ENCODE measurements at regions not wholly inside any gene's neighbourhood (a gene's known extent, or its start where the extent isn't known, plus 50 kb on each side); places are given as distances from the start of the nearest gene placed in this dataset.

GRCh38 chr6:90701146-90701781 lies 114.4 kb upstream of the MAP3K7 start:
- TF ChIP-seq, protein P1, sequence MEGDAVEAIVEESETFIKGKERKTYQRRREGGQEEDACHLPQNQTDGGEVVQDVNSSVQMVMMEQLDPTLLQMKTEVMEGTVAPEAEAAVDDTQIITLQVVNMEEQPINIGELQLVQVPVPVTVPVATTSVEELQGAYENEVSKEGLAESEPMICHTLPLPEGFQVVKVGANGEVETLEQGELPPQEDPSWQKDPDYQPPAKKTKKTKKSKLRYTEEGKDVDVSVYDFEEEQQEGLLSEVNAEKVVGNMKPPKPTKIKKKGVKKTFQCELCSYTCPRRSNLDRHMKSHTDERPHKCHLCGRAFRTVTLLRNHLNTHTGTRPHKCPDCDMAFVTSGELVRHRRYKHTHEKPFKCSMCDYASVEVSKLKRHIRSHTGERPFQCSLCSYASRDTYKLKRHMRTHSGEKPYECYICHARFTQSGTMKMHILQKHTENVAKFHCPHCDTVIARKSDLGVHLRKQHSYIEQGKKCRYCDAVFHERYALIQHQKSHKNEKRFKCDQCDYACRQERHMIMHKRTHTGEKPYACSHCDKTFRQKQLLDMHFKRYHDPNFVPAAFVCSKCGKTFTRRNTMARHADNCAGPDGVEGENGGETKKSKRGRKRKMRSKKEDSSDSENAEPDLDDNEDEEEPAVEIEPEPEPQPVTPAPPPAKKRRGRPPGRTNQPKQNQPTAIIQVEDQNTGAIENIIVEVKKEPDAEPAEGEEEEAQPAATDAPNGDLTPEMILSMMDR (IDR thresholded peaks at IDR 0.05) = no peak
- TF ChIP-seq POLR2A (IDR thresholded peaks at IDR 0.05) = no peak
